GM19455 (cell line): ENCODE measurements at regions not wholly inside any gene's neighbourhood (a gene's known extent, or its start where the extent isn't known, plus 50 kb on each side); places are given as distances from the start of the nearest gene placed in this dataset.

ENCODE experiments used
- ATAC-seq: cut with Tn5 transposase; IDR thresholded peaks from one replicate; pipeline ENCODE4 v1.9.1; 2021; ENCODE audit not compliant: unreplicated experiment

DNA sequence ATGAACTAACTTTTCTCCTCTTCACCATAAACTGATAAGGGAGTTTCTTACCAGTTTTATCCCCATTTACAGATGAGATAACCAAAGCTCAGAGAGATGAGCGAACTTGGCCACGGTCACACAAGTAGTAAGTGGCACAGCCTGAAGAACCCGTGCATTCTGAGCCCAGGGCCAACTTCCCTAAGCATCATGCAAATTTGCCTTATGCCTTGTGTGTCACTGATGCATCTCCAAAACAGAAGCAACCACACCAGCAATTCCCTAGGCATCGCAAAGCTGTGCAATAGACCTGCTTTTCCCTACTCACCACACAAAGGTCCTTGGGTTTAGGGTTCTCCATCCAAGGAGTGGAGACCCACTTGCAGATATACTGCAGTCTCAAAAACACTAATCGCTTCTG is 304.5 kb upstream of the KAZN start:
- no peak for ATAC-seq

- no peak for ATAC-seq
These were observed 303.5 kb upstream of the KAZN start for GRCh38 chr1:14294860-14295536.

DNA sequence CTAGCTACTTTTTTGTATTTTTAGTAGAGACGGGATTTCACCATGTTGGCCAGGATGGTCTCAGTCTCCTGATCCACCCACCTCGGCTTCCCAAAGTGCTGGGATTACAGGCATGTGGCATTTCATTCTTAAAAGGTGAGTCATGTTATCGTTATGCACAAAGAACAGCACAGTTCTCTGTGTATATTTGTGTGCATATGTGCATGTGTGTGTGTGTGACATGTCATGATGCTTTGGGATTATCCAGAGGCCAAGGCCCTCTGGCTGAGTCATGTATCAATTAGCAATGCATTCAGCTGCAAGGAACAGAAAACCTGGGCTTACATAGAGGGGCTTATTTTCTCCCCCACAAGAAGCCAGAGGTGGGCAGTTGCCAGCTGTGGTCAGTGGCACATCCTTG is 301.7 kb upstream of the KAZN start:
- ATAC-seq: no peak

- no peak for ATAC-seq
These were observed 301.1 kb upstream of the KAZN start for GRCh38 chr1:14297356-14297755.

DNA sequence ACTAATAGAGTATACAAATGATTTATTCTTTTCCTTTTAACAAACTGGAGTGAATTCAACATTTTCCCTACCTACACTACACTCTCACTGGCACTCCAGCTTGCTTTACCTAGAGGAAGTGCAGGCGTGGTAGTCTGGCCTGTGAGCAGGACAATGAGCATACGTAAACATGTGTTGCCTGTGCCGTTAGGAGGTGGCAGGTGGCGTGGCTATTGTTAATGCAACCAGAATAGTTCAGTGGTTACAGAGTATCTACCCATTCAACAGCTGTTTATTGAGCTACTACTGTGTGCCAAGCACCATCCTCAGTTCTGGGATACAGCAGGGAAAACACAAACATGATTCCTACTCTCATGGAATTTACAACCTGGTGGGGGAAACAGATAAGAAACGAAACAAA is 299.7 kb upstream of the KAZN start:
- no peak for ATAC-seq

DNA sequence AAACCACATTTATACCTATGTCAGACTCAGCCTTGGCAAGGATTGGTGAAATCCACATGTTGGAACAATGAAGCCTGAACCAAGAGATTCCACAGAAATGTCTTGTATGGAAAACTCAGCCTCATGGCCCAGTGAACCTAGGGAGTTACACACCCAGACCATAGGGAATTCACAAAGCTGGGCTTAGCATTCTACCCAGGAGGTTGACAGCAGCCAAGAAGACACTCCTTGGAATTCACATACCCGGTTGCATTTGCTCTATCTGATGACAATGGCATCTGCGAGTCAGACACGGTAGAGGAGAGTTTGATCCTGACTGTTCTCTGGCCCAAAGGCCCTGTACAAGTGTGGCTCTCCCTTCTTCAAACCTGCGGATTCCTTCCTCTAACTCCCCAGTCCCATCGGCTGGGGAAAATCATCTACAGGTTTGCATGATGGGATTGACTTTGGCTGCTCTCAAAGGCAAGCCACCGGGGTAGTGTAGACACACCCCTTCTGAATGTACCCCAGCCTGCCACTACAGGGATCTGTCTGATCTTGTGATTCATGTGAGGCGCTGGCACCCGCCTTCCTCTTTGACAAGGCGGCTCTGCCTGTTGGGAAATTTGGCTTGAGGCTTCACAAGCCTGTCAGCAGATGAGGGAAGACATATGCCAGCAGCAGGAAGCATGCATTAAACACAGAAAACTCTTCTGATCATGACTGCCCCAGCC is 297.3 kb upstream of the KAZN start:
- no peak for ATAC-seq

- no peak for ATAC-seq
These were observed 296.8 kb upstream of the KAZN start for GRCh38 chr1:14301704-14302024.

GRCh38 chr1:14302025-14302424 is 296.5 kb upstream of the KAZN start:
- ATAC-seq: no peak

DNA sequence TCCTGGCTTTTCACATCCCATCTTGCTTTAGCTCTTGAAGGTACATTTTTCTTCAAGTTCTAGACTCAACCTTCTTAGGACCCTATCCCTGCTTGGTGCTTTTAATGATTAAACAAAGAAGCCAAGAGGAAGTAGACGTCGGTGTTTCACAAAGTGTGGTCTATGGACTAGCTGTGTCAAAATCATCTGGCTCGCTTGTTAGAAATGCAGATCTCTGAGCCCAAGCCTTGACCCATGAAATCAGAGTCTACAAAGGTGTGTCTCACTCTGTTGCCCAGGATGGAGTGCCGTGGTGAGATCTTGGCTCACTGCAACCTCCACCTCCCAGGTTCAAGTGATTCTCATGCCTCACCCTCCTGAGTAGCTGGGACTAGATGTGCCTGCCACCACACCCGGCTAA is 295.5 kb upstream of the KAZN start:
- no peak for ATAC-seq

DNA sequence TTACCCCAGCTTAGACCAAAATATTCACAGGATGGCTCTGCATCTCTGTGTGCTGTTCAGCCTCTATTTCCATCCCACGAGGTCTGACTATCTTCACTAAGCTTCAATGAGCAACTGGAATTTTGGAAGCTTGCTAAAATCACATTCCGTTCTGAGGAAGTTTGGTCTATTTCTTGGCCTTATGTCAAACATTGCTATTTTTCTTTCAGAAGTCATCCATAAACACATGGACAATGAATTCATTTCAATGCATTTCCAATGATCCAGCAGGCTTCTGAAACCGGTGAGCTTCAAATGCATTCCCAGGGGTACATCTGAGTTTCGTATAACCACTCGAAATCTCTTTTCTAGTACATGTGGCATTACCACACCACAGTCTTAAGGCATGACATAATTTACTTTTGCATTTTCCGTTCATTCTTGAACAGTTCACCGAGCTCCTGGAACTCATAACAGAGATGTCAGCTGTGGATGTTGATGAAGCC is 294.1 kb upstream of the KAZN start:
- no peak for ATAC-seq

DNA sequence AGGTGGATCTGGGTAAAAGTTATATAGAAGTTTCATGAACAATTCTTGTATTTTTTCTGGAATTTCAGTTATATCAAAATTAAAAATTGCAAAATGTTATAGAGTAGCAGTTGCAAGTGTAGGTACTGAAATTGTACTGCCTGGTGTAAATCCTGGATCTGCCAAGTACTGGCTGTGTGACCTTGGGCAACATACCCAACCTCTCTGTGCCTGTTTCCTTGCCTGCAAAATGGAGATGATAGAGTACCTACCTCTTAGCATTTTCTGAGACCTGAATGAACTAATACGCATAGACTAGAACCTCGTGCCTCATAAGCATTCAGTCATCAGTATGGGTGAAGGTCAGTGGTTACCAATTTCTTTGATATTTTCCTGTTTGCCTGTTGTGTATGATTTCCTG is 290.0 kb upstream of the KAZN start:
- ATAC-seq: no peak

DNA sequence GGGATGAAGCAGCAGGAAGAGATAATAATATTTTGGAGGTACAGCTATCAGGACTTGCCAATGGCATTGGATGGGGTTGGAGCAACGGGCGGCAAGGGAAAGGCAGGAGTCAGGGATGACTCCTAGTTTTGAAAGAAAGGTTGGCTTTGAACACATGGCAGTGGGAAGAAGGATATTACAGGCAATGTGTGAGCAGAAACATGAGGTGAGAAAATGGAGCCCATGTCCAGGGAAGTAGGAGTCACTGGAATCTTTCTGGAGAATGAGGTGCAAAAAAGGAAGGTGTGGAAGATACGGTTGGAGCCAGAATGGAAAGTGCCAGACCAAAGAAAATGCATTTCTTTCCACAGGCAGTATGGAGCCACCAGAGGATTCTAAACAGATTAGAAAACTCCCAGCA is 288.5 kb upstream of the KAZN start:
- ATAC-seq: no peak

GRCh38 chr1:14310476-14310875 is 288.0 kb upstream of the KAZN start:
- ATAC-seq: no peak

DNA sequence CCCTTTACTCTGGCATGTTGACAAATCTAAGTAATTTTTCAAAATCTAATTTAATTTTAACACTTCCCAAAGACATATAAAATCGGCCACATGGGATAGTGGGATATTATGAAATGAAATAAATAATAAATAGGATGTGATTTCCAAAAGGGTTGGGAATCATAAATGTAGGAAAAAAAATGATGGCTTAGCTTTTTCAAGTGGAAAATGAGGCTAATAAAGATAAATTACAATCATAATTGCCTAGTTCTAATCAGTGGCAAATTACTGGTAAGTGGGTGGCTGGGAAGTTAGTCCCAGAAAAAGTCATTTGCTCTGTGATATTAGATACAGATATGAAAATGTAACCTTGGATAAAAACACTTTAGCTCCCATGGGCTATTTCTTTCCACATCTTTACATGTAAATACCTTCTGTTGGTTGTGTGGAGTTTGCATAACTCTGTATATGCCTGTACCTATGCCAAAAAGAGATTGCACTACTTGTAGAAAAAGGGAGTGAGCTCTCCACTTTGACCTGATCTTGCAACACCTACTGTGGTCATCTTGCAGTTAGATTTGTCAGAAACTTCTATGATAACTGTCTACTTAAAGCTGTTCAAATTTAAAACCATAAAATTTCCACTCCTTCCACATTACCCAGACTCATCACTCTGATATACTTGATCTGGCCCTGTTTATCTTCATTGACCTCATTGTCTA is 284.6 kb upstream of the KAZN start:
- ATAC-seq: no peak

DNA sequence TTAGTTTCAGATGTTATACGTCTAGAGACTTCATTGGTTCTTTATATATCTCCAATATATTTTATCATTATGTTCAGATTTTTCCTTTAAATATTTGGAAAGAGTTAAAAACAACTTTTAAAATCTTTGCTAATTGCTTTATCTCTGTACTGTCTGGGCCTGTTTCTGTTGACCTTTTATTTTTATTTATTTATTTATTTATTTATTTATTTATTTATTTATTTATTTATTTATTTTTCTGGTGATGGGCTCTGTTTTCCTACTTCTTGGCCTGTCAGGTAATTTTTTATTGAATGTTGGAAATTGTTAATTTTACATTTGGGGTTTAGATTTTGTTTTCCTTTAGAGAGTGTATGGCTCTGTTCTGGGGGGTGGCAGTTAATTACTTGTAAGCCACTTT is 279.7 kb upstream of the KAZN start:
- no peak for ATAC-seq

DNA sequence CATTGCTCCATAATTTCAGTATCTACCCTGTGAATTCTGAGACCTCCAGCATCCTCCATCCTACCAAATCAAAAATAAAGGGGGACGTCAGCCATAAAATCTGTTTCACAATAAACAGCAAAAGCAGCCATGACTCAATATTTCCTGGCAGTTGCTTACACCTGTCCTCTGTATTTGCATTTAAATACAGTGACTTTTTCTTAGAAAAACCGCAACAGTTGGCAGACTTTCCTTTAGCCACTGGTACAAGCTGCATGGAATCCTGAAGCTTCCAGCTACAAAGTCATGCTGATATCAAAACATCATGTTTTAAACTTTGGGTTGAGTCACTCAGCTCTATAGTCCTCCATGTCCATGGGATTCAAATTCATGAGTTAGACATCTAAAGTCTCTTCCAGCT is 278.0 kb upstream of the KAZN start:
- ATAC-seq: no peak

DNA sequence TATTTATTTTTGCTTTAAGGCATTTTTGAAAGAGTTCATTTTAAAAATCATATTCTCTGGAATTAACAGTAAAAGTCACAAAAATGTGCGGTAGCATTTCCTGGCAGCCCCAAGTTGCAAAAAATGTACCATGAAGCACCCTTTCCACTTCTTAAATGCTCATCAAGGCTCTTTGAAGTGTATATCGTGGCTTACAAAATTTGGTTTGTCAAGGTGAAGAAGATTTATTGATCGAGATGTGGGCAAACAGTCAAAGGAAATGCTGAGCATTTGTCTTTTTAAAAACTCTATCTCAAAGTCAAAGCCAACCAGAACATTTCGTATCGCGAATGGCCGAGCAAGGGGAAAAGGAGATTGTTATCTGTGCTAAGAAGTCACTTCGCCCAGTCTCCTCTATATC is 277.5 kb upstream of the KAZN start:
- ATAC-seq: no peak

DNA sequence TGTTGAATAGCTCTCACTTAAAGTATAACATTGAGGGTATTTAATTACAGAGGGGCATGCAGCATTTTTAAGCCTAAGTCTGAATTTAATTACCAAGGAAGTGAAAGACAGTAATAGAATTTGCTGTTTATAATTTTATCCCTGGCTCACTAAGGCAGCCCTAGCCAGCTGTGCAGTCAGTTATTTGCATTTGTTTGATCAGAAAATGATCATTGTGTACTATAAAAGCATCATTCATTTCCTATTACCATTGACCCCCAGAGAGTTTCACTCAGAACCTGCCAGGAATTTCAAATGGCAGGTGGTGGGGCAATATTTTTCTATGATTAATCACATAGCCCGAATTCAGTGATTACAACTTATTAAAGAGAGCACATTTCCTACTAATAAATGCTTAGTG is 277.1 kb upstream of the KAZN start:
- no peak for ATAC-seq

- ATAC-seq: no peak
These were observed 274.8 kb upstream of the KAZN start for GRCh38 chr1:14323568-14324247.

- ATAC-seq: no peak
These were observed 274.2 kb upstream of the KAZN start for GRCh38 chr1:14324248-14324630.

GRCh38 chr1:14326857-14327256 is 271.6 kb upstream of the KAZN start:
- ATAC-seq: no peak

DNA sequence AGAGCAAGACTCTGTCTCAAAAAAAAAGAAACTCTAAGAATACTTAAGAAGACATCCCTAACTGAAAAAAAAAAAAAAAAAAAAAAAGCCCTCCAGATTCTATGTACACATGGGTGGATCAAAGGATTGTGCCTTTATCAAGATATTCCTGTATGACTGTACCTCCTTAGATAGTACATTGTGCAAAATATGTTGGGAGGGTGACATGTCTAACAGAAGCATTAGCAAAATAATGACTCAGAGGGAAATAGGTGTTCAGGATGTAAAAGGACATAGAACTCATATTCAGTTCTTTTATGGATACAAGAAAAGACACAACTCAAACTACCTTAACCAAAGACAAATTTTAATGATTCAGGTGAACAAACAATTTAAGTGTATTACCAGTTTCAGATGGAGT is 269.8 kb upstream of the KAZN start:
- ATAC-seq: no peak
